ENCODE measurements at regions not wholly inside any gene's neighbourhood (a gene's known extent, or its start where the extent isn't known, plus 50 kb on each side); places are given as distances from the start of the nearest gene placed in this dataset.

DNA sequence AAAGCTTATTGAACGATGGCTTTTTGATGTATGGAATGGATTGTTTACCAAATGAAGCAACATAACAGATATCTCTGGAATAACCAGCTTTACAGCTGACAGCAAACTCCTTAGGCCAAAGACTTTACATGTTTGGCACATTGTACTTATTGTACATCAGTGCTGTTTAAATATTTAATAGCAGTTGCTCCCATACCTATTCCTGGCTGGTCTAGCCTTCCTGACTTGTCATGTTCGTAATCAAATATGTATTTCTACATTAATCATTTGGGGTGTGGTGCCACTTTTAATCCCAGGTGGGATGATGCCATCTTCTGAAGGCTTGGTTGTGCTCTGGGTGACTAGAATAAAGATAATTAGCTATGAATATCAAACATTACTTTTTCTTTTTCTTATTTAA lies 67.4 kb upstream of the FRY start:
- no peak for DNase-seq

DNA sequence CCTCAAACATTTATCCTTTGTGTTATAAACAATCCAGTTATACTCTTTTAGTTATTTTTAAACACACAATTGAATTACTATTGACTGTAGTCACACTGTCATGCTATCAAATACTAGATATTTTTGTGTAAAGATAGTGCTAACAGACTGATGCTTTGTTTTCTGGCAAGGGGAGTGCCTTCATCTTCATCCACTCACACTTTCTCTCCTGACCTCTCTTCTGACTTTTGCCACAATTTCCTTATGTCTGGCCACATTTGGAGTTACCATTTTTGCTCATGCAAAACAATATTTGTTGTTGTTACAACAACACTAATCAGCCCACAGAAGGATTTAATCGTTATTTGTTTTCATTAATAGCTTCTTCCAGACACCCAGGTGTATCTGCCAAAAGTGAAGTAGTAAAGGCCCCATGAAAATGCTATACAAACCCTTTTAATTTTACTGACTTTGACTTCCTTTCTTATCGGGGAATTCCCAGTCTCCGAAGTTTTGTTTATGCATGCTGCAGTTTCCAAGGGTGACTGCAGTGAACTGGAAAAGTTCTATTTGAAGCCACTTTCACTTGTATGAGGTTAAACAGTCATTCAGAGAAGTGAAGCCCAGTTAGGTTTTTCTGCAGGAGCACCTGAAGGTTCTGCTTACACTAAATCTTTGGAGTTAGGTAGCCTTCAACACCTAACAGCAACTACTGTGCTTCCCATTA lies 66.1 kb upstream of the FRY start:
- peak; percentile 19 for DNase-seq

DNA sequence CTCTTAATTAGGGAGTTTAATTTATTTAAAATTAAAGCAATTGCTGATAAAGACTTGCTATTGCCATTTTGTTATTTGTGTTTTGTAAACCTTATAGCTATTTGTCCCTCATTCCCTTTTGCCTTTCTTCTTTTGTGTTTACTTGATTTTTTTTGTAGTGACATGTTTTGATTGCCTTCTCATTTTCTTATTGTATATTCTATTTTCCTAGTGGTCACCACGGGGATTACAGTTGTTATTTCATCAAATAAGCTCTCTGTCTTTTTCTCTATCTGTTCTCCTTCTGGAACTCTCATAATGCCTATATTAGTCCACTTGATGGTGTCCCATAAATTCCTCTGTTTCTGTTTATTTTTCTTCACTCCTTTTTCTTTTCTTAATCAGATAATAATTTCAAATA lies 64.4 kb upstream of the FRY start:
- no peak for DNase-seq

DNA sequence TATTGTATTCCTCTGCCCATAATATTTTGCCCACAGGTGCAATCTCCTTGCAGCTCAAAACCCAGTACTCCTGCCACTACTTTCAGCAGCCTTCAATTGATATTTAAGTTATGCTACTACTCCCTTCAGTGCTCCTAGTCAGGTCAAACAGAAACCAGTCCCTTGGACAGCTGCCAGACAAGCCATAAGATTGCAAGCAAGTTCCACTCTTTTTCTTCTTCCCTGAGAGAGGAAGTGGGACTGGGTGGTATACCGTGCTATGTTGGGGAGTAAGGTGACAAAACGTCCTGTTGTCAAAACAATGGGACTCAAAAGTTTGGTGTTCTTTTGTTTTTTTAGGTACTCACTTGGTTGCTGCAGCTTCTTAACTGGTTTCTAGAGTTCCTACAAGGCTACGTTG lies 63.1 kb upstream of the FRY start:
- peak; percentile 28 for DNase-seq

DNA sequence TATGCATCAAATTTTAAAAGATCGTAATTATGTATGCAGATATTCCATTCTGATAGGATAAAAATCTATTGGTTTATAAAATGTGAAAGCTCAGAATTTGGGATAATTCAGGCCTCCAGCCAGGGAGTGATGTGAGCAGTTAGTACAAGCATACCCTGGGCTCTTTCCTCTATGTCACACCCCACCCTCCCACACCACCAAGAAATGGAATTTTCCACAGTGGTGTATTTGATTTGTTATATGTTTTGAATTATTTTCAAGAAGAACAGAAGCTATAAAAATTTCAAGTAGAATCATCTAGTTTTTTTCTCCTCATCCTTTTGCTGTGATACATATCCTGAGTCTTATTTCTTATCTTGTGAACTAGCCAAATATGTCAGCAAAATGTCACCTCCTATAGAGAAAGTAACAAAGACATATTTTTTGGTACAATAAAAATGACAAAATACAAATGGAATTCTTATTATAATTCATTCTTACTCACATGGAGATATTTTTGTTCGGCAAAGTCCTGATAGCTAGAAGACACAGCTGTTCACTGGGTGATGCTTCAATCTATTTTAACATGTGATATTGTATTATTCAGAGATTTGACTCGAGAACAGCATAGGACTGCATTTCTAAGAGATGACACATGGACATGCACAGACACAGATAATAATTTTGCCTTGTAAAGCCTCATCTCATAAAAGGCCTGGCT lies 61.2 kb upstream of the FRY start:
- DNase-seq = no peak

DNA sequence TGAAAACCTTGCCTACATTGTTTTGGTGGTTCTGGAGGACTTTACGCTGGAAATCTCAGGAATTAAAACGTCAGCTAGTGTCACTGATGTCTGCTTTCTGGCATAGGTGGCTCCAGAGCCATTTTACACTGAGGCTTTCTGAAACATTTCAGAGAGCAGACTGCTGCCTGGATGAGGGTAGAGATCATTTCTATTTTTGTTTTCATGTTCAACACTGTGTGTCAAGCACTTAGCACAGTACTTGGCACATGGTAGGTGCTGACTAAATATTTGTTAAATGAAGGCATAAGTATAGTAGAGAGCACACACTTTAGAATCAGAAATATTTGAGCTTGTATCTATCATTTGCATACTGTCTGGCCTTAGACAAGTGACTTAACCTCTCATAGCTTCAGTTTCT lies 59.1 kb upstream of the FRY start:
- DNase-seq = no peak

DNA sequence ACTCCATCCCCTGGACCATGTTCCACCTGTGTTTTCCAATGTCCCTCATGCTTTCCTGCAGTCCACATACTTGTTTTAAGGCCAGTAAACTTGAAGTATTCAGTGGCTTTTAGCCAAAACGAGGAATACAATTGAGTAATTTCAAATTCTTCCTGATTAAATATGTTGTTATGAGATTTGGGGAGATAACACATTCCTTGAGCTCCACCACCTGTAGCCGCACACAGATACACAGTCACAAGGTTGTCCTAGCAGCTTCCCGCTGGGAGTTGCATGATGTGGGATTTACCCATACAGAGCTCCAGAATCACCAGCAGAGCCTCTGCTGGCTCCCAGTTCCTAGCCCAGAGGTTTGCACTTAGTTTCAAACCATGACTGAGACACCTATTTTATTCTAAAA lies 53.6 kb upstream of the FRY start:
- no peak for DNase-seq

DNA sequence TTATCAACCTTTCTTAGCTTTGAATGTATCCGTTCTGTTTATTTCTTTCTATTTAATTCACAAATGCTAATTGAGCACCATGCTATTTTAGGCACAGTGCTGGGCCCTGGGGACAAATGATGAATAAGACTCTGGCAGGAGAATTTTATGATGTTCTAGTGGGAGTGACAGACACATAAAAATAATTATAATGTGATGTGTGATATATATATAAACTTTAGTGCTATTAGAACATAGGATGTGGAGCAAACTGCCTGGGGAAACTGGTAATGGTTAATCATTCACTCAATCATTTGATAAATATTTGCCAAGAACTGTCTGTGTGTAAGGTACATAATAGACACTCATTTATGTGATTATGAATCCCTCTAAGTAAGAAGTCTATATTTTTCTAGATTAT lies 50.7 kb upstream of the FRY start:
- no peak for DNase-seq

All from CD4-positive, alpha-beta T cell treated with Interleukin-17A for 1 hour (primary cell).